KMS-11 (cell line): ENCODE measurements at regions not wholly inside any gene's neighbourhood (a gene's known extent, or its start where the extent isn't known, plus 50 kb on each side); places are given as distances from the start of the nearest gene placed in this dataset.

ENCODE experiments used
- H2AFZ ChIP-seq: fragments of 200-600 bp; sonication (generic); 2 replicates; pipeline ENCODE4 v1.6.1; 2016; ENCODE audit warnings: antibody characterized with exemption, mixed run types, low read depth
- H3K27ac ChIP-seq: fragments of 200-600 bp; sonication (generic); 2 replicates; pipeline ENCODE4 v1.6.1; 2016; ENCODE audit warnings: mild to moderate bottlenecking, mixed run types
- H3K27me3 ChIP-seq: fragments of 200-600 bp; sonication (generic); 2 replicates; pipeline ENCODE4 v1.6.1; 2017; ENCODE audit warnings: mild to moderate bottlenecking, low read depth, mixed run types, moderate library complexity; ENCODE audit not compliant: insufficient read depth
- H3K36me3 ChIP-seq: fragments of 200-600 bp; sonication (generic); 2 replicates; pipeline ENCODE4 v1.6.1; 2017; ENCODE audit warnings: mild to moderate bottlenecking, mixed run types; ENCODE audit not compliant: insufficient read depth
- H3K4me1 ChIP-seq: fragments of 200-600 bp; sonication (generic); 2 replicates; pipeline ENCODE4 v1.6.1; 2016; ENCODE audit warnings: mild to moderate bottlenecking, low read depth, mixed run types; ENCODE audit not compliant: poor library complexity, severe bottlenecking
- H3K4me2 ChIP-seq: fragments of 200-600 bp; sonication (generic); 2 replicates; pipeline ENCODE4 v1.7.0; 2016; ENCODE audit warnings: mild to moderate bottlenecking, mixed run types
- H3K4me3 ChIP-seq: fragments of 200-600 bp; sonication (generic); IDR thresholded peaks from 2 replicates; pipeline ENCODE4 v1.6.1; 2017; ENCODE audit warnings: low read depth, low read length, mixed read lengths; ENCODE audit not compliant: insufficient read depth
- H3K79me2 ChIP-seq: fragments of 200-600 bp; sonication (generic); 2 replicates; pipeline ENCODE4 v1.6.1; 2016; ENCODE audit warnings: low read depth, mixed run types; ENCODE audit not compliant: insufficient read depth
- H3K9ac ChIP-seq: fragments of 200-600 bp; sonication (generic); 2 replicates; pipeline ENCODE4 v1.6.1; 2016; ENCODE audit warnings: mild to moderate bottlenecking, mixed run types
- H4K20me1 ChIP-seq: fragments of 200-600 bp; sonication (generic); 2 replicates; pipeline ENCODE4 v1.6.1; 2016; ENCODE audit warnings: mild to moderate bottlenecking, mixed run types; ENCODE audit not compliant: insufficient read depth
- TF ChIP-seq, protein P1 (sequence below): fragments of 200-600 bp; sonication (generic); conservative IDR thresholded peaks from 2 replicates; pipeline ENCODE4 v1.6.1; 2017; ENCODE audit warnings: low read depth, mild to moderate bottlenecking, antibody characterized with exemption, low read length, moderate library complexity, mixed read lengths

DNA sequence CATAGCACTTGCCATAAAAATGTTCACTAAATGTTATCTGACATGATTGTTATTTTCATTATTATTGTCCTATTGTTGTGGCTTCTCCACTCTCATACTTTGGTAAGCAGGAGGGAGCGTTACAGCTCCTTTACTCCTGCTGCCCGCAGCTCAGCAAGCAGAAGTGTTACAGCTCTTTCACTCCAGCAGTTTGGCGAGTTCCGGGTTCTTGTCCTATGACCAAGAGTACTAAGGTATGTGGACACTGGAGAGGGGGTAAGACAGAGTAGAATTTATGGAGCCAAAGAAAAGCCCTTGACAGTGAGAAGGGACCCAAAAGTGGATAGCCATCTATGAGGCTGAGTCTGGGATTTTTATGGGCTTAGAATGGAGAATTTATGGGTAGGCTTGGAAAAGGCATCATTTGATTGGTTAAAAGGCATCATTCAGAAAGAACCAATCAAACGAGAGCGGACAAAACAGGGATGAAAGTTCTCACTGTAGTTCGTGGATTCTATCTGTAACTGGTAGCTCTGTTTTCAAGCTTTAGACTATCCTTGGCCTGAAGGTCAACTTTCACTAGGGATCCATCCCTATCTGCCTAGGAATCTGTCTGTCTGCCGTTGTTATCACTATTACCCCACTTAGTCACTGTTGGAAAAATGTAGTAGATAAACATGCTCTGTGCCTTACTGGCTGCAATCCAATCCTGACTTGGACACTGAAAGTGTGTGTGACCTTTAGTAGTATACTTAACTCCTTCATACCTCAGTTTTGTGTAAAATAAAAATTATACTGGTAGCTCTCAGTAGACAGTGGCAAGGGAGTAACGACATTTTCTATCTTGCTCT is 545.6 kb upstream of the LCORL start:
- H3K9ac ChIP-seq, result no peak overlapping the region
- no peak overlapping the region for H3K4me2 ChIP-seq
- H3K36me3 ChIP-seq, result no peaks in the 10 kb centered on the region
- no peak overlapping the region for H3K27ac ChIP-seq
- H2AFZ ChIP-seq, result no peak overlapping the region
- TF ChIP-seq, protein P1, sequence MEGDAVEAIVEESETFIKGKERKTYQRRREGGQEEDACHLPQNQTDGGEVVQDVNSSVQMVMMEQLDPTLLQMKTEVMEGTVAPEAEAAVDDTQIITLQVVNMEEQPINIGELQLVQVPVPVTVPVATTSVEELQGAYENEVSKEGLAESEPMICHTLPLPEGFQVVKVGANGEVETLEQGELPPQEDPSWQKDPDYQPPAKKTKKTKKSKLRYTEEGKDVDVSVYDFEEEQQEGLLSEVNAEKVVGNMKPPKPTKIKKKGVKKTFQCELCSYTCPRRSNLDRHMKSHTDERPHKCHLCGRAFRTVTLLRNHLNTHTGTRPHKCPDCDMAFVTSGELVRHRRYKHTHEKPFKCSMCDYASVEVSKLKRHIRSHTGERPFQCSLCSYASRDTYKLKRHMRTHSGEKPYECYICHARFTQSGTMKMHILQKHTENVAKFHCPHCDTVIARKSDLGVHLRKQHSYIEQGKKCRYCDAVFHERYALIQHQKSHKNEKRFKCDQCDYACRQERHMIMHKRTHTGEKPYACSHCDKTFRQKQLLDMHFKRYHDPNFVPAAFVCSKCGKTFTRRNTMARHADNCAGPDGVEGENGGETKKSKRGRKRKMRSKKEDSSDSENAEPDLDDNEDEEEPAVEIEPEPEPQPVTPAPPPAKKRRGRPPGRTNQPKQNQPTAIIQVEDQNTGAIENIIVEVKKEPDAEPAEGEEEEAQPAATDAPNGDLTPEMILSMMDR, result no peak
- H3K4me1 ChIP-seq, result peaks cover 37% of the 10 kb centered on the region
- H3K79me2 ChIP-seq, result no peaks in the 10 kb centered on the region
- H3K27me3 ChIP-seq, result no peaks in the 10 kb centered on the region
- H4K20me1 ChIP-seq, result no peaks in the 10 kb centered on the region
- no peak overlapping the region for H3K4me3 ChIP-seq

DNA sequence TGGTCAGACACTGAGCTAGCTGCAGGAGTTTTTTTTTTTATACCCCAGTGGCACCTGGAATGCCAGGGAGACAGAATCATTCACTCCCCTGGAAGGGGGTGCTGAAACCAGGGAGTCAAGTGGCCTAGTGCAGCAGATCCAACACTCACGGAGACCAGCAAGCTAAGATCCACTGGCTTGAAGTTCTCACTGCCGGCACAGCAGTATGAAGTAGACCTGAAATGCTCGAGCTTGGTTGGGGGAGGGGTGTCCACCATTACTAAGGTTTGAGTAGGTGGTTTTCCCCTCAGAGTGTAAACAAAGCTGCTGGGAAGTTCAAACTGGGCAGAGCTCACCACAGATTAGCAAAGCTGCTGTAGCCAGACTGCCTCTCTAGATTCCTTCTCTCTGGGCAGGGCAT is 537.9 kb upstream of the LCORL start:
- no peak overlapping the region for H3K4me2 ChIP-seq
- no peak overlapping the region for H3K9ac ChIP-seq
- no peaks in the 10 kb centered on the region for H3K79me2 ChIP-seq
- H3K36me3 ChIP-seq, result no peaks in the 10 kb centered on the region
- no peaks in the 10 kb centered on the region for H3K27me3 ChIP-seq
- H3K27ac ChIP-seq, result no peak overlapping the region
- no peaks in the 10 kb centered on the region for H3K4me1 ChIP-seq
- no peak overlapping the region for H2AFZ ChIP-seq
- TF ChIP-seq, protein P1, result no peak
- no peaks in the 10 kb centered on the region for H4K20me1 ChIP-seq
- no peak overlapping the region for H3K4me3 ChIP-seq

DNA sequence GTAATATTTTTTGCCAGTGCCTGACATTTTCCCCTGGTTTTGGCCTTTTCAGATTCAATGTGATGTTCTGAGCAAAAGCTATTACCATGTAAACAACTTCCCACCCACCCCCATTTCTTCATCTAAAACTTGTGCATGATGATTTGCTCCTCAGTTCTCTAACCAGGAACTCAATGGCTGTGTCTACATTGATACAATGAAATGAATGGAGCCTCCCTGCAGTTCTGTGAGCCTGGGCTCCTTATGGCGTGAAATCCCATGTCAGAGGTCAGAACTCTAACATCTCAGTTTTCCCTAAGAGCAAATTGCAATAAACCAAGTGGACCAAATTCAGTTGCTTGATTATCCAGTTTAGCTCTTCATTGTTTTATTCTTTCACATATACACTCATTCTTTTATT is 534.8 kb upstream of the LCORL start:
- Histone ChIP-seq H4K20me1 (no peaks in the 10 kb centered on the region), H3K27ac (no peak overlapping the region), H3K4me1 (no peaks in the 10 kb centered on the region), H3K36me3 (no peaks in the 10 kb centered on the region), H3K9ac (no peak overlapping the region), H3K4me3 (no peak overlapping the region), H3K79me2 (no peaks in the 10 kb centered on the region), H2AFZ (no peak overlapping the region), H3K27me3 (no peaks in the 10 kb centered on the region), H3K4me2 (no peak overlapping the region)
- TF ChIP-seq, protein P1, result no peak

DNA sequence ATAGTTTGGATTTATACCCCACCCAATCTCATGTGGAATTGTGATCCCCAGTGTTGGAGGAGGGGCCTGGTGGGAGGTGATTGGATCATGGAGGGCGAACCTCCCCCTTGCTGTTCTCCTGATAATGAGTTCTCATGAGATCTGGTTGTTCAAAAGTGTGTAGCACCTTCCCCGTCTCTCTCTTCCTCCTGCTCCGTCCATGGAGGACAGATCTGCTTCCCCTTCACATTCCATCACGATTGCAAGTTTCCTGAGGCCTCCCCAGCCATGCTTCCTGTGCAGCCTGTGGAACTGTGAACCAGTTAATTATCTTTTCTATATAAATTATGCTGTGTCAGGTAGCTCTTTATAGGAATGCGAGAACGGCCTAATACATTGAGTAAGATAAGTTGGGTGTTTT is 518.8 kb upstream of the LCORL start:
- no peaks in the 10 kb centered on the region for H3K27me3 ChIP-seq
- no peak overlapping the region for H2AFZ ChIP-seq
- H3K4me2 ChIP-seq, result no peak overlapping the region
- H3K36me3 ChIP-seq, result no peaks in the 10 kb centered on the region
- H3K79me2 ChIP-seq, result no peaks in the 10 kb centered on the region
- TF ChIP-seq, protein P1, result no peak
- H3K9ac ChIP-seq, result no peak overlapping the region
- no peaks in the 10 kb centered on the region for H3K4me1 ChIP-seq
- H3K27ac ChIP-seq, result no peak overlapping the region
- H4K20me1 ChIP-seq, result no peaks in the 10 kb centered on the region
- no peak overlapping the region for H3K4me3 ChIP-seq
